ENCODE measurements at regions not wholly inside any gene's neighbourhood (a gene's known extent, or its start where the extent isn't known, plus 50 kb on each side); places are given as distances from the start of the nearest gene placed in this dataset.

DNA sequence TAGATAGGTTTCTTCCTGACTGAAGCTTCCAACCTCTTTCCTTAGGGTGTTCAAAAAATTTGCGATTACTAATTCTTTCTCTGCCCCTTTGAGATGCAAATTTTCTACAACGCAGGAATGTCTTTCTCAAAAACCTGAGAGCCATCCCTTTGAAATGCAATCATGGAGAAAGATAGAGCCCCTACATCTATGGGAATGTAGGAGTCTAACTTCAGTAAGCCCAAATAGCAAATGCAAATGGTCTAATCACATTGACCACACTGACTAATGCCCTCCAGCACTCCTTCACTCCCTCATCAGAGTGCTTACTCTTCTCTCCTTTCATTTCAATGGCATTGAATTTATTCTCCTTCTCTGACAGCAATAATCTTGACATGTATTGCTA is 107.1 kb downstream of the SLC6A15 start:
- TF ChIP-seq, protein P1, sequence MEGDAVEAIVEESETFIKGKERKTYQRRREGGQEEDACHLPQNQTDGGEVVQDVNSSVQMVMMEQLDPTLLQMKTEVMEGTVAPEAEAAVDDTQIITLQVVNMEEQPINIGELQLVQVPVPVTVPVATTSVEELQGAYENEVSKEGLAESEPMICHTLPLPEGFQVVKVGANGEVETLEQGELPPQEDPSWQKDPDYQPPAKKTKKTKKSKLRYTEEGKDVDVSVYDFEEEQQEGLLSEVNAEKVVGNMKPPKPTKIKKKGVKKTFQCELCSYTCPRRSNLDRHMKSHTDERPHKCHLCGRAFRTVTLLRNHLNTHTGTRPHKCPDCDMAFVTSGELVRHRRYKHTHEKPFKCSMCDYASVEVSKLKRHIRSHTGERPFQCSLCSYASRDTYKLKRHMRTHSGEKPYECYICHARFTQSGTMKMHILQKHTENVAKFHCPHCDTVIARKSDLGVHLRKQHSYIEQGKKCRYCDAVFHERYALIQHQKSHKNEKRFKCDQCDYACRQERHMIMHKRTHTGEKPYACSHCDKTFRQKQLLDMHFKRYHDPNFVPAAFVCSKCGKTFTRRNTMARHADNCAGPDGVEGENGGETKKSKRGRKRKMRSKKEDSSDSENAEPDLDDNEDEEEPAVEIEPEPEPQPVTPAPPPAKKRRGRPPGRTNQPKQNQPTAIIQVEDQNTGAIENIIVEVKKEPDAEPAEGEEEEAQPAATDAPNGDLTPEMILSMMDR (IDR thresholded peaks at IDR 0.05) = no peak
- TF ChIP-seq EZH2phosphoT487 (IDR thresholded peaks at IDR 0.05) = no peak

Data from neural progenitor cell (in vitro differentiated cells).